22Rv1 (cell line): ENCODE measurements at regions not wholly inside any gene's neighbourhood (a gene's known extent, or its start where the extent isn't known, plus 50 kb on each side); places are given as distances from the start of the nearest gene placed in this dataset.

Experiments
- ZFX ChIP-seq: fragments of 450-650 bp; IDR thresholded peaks from 2 replicates; pipeline ENCODE4 v1.6.1; 2017; ENCODE audit warnings: antibody characterized with exemption, borderline replicate concordance
- TF ChIP-seq, protein P1 (sequence below): fragments of 450-650 bp; IDR thresholded peaks from 2 replicates; pipeline ENCODE4 v1.5.1; 2017; ENCODE audit warnings: mild to moderate bottlenecking

DNA sequence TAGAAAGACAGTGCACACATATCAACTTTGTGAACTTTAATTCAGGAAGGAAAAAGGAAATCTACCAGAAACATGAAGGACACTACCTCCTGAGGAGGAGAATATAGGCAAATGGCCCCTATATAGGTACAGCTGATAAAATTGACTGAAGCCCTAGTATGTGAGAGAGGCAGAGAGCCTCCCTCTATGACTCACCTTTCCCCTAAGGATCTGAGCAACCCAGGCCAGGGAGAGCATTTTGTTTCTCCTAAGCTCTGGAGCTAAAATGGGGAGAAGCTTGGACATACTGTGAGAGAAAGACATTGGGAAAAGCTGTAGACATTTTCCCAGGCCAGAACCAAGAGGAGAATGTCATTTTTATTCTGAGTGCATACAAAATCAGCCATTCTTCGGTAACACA is 303.5 kb downstream of the AHR start:
- TF ChIP-seq, protein P1, sequence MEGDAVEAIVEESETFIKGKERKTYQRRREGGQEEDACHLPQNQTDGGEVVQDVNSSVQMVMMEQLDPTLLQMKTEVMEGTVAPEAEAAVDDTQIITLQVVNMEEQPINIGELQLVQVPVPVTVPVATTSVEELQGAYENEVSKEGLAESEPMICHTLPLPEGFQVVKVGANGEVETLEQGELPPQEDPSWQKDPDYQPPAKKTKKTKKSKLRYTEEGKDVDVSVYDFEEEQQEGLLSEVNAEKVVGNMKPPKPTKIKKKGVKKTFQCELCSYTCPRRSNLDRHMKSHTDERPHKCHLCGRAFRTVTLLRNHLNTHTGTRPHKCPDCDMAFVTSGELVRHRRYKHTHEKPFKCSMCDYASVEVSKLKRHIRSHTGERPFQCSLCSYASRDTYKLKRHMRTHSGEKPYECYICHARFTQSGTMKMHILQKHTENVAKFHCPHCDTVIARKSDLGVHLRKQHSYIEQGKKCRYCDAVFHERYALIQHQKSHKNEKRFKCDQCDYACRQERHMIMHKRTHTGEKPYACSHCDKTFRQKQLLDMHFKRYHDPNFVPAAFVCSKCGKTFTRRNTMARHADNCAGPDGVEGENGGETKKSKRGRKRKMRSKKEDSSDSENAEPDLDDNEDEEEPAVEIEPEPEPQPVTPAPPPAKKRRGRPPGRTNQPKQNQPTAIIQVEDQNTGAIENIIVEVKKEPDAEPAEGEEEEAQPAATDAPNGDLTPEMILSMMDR, result no peak
- no peak for TF ChIP-seq ZFX
